GM12891 (cell line): ENCODE measurements at regions not wholly inside any gene's neighbourhood (a gene's known extent, or its start where the extent isn't known, plus 50 kb on each side); places are given as distances from the start of the nearest gene placed in this dataset.
"Not testable (repeated sequence)": the region's sequence is repeated elsewhere in the genome, so short reads cannot be mapped to it uniquely, and the experiment has no call there.

Experiments
- DNase-seq: peaks from one replicate; pipeline ENCODE4 v3.0.0; 2011; ENCODE audit warnings: low spot score; ENCODE audit not compliant: insufficient read length
- FAIRE-seq: peaks from 2 replicates; lab custom pipeline; 2011; peaks lifted over from hg19 to GRCh38; lab: Jason Lieb, UNC
- PAX5 ChIP-seq: IDR thresholded peaks from 2 replicates; pipeline ENCODE4 v1.6.1; 2011; ENCODE audit warnings: low read length, moderate library complexity, mild to moderate bottlenecking; ENCODE audit not compliant: insufficient read depth, severe bottlenecking
- POLR2A ChIP-seq: IDR thresholded peaks from 2 replicates; pipeline ENCODE4 v1.6.1; 2011; ENCODE audit warnings: low read depth, low read length, control low read depth
- POLR2AphosphoS5 ChIP-seq: IDR thresholded peaks from 2 replicates; pipeline ENCODE4 v1.6.1; 2011; ENCODE audit warnings: low read depth, low read length, control low read depth
- POU2F2 ChIP-seq: IDR thresholded peaks from 2 replicates; pipeline ENCODE4 v1.6.1; 2011; ENCODE audit warnings: low read depth, mild to moderate bottlenecking, control low read depth, low read length, moderate library complexity
- SPI1 ChIP-seq: IDR thresholded peaks from 2 replicates; pipeline ENCODE4 v1.6.1; 2011; ENCODE audit warnings: low read depth, low read length, control low read depth
- TAF1 ChIP-seq: IDR thresholded peaks from 2 replicates; pipeline ENCODE4 v1.6.1; 2011; ENCODE audit warnings: low read depth, low read length, control low read depth

- no peak for DNase-seq
- no peak for TF ChIP-seq SPI1
- no peak for TF ChIP-seq POLR2AphosphoS5
- no peak for TF ChIP-seq POLR2A
- TF ChIP-seq TAF1: no peak
- TF ChIP-seq PAX5: no peak
- no peak for TF ChIP-seq POU2F2
- no peak for FAIRE-seq
Measured at GRCh38 chr4:24195991-24196736, 306.3 kb upstream of the PPARGC1A start.

GRCh38 chr4:24192018-24192641 lies 302.3 kb upstream of the PPARGC1A start:
- TF ChIP-seq PAX5 (no peak), POLR2A (no peak), POLR2AphosphoS5 (no peak), SPI1 (no peak), TAF1 (no peak), POU2F2 (no peak)
- no peak for FAIRE-seq
- DNase-seq: no peak

GRCh38 chr4:24190761-24191695 lies 301.2 kb upstream of the PPARGC1A start:
- FAIRE-seq: no peak
- no peak for DNase-seq
- no peak for TF ChIP-seq POU2F2
- no peak for TF ChIP-seq SPI1
- TF ChIP-seq PAX5: no peak
- TF ChIP-seq POLR2A: no peak
- TF ChIP-seq TAF1: no peak
- TF ChIP-seq POLR2AphosphoS5: no peak

GRCh38 chr4:24188459-24188858 lies 298.6 kb upstream of the PPARGC1A start:
- TF ChIP-seq PAX5: no peak
- TF ChIP-seq POLR2AphosphoS5: no peak
- FAIRE-seq: no peak
- no peak for DNase-seq

GRCh38 chr4:24186466-24186865 lies 296.6 kb upstream of the PPARGC1A start:
- TF ChIP-seq POLR2AphosphoS5 (no peak), POLR2A (no peak), SPI1 (no peak), PAX5 (no peak), TAF1 (no peak), POU2F2 (no peak)
- FAIRE-seq (no peak), DNase-seq (no peak)

DNA sequence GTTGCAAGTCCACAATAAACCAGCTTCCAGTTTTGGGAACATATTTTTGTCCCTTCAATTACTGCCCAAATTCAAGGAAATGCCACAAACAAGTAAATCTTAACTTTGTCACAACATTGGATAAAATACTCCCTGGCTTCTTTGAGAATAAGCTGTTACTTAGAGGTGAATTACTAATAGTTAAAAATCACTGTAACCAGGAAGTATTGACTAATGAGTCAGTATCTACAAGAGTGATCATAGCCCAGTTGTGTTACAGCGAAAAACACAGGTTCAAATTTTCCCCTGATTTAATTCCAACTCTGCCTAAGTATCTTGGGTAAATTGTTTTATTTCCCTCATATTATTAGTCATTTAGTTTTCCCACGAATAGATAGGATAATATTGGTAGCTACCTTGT lies 291.2 kb upstream of the PPARGC1A start:
- FAIRE-seq: no peak
- no peak for TF ChIP-seq SPI1
- TF ChIP-seq POLR2AphosphoS5: no peak
- no peak for TF ChIP-seq TAF1
- no peak for TF ChIP-seq POLR2A
- no peak for TF ChIP-seq PAX5
- TF ChIP-seq POU2F2: no peak
- no peak for DNase-seq

- FAIRE-seq (no peak), DNase-seq (no peak)
- TF ChIP-seq TAF1 (no peak), PAX5 (no peak), POLR2AphosphoS5 (no peak), SPI1 (no peak), POU2F2 (no peak), POLR2A (no peak)
Measured at GRCh38 chr4:24180586-24180985, 290.7 kb upstream of the PPARGC1A start.

DNA sequence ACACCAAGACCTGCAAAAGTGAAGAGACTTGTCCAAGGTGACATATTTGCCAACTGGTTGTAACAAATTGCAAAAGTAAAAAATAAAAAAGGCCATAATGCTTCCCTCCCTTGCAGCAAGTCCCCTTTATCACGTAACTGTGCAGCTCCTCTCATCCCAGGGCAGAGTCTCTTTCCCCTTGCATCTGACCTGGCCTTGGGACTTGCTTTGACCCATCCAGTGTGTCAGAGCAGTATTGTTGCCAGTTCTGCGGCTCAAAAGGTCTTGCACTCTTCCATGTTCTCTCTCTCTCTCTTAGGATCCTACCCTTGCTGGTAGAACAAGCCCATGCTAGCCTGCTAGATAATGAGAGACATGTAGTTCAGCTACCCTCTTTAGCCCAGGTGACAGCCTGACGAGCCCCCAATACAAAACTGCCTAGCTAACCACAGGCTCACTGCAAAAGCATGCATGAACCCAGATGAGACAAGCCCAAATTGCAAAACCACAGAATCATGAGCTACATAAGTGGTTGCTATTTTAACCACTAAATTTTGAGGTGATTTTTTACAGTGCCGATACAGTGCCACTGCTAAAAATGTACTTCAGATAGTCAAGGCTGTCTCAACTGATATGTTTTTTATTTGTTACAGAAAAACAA lies 289.5 kb upstream of the PPARGC1A start:
- no peak for FAIRE-seq
- no peak for DNase-seq
- TF ChIP-seq POU2F2 (no peak), POLR2AphosphoS5 (no peak), TAF1 (no peak), SPI1 (no peak), PAX5 (no peak), POLR2A (no peak)

DNA sequence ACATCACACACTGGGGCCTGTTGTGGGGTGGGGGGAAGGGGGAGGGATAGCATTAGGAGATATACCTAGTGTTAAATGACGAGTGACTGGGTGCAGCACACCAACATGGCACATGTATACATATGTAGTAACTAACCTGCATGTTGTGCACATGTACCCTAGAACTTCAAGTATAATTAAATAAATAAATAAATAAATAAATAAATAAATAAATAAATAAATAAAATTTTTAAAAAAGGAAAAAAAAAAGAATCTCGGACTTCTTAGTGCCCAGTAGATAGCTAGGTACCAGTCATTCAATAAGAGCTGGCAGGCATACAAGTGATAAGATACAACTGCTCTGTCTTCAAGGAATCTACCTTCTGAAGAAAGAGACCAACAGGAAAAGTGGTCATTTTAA lies 287.6 kb upstream of the PPARGC1A start:
- DNase-seq, FAIRE-seq: not testable (repeated sequence)

DNA sequence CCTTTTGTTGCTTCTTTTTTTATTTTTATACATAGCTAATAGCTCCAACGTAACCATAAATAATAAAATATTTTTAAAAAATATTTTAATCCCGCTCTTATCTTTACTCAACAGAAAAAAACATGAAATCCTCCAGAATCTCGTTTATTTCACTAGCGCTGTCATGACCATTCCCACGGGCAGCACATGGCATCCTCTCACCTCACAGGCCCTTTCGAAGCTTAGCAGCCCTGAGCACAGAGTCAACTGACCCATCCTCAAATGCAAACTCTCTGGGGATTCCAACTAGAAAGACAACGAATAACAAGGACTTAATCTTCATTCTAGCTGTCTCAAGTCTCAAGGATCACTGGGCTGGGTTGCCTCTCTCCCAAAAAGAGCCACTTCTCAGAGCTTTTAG lies 285.9 kb upstream of the PPARGC1A start:
- no peak for FAIRE-seq
- no peak for TF ChIP-seq POU2F2
- no peak for TF ChIP-seq PAX5
- TF ChIP-seq TAF1: no peak
- TF ChIP-seq POLR2A: no peak
- no peak for TF ChIP-seq SPI1
- no peak for TF ChIP-seq POLR2AphosphoS5
- DNase-seq: no peak
